ENCODE measurements at regions not wholly inside any gene's neighbourhood (a gene's known extent, or its start where the extent isn't known, plus 50 kb on each side); places are given as distances from the start of the nearest gene placed in this dataset.
"Not testable (repeated sequence)": the region's sequence is repeated elsewhere in the genome, so short reads cannot be mapped to it uniquely, and the experiment has no call there.

- DNase-seq (ENCODE audit: low read depth); H3K4me3 ChIP-seq (ENCODE audit: low read depth, low read length): not testable (repeated sequence)
These were observed 373.3 kb downstream of the SRGAP2C start for GRCh38 chr1:121558034-121558433.

GRCh38 chr1:121558514-121558913 is 373.7 kb downstream of the SRGAP2C start:
- no peak for DNase-seq (ENCODE audit: low read depth)
- no peak overlapping the region for H3K4me3 ChIP-seq (ENCODE audit: low read depth, low read length)
- no peak for TF ChIP-seq CTCF (IDR thresholded peaks at IDR 0.05; ENCODE audit: control insufficient read depth, extremely low read depth, insufficient read depth)

GRCh38 chr1:121566346-121566745 is 381.6 kb downstream of the SRGAP2C start:
- H3K4me3 ChIP-seq (ENCODE audit: low read depth, low read length), result no peak overlapping the region
- TF ChIP-seq CTCF (IDR thresholded peaks at IDR 0.05; ENCODE audit: control insufficient read depth, extremely low read depth, insufficient read depth), result no peak
- DNase-seq (ENCODE audit: low read depth), result no peak

GRCh38 chr1:121569428-121569827 is 384.7 kb downstream of the SRGAP2C start:
- TF ChIP-seq CTCF (IDR thresholded peaks at IDR 0.05; ENCODE audit: control insufficient read depth, extremely low read depth, insufficient read depth), result no peak
- DNase-seq (ENCODE audit: low read depth), result no peak
- no peak overlapping the region for H3K4me3 ChIP-seq (ENCODE audit: low read depth, low read length)

GRCh38 chr1:121573881-121574504 is 389.2 kb downstream of the SRGAP2C start:
- DNase-seq (ENCODE audit: low read depth); H3K4me3 ChIP-seq (ENCODE audit: low read depth, low read length): not testable (repeated sequence)

- not testable (repeated sequence) for H3K4me3 ChIP-seq (ENCODE audit: low read depth, low read length); DNase-seq (ENCODE audit: low read depth)
These were observed 389.7 kb downstream of the SRGAP2C start for GRCh38 chr1:121574505-121574899.

- DNase-seq (ENCODE audit: low read depth); H3K4me3 ChIP-seq (ENCODE audit: low read depth, low read length): not testable (repeated sequence)
These were observed 398.1 kb downstream of the SRGAP2C start for GRCh38 chr1:121582898-121583297.

- no peak for TF ChIP-seq CTCF (IDR thresholded peaks at IDR 0.05; ENCODE audit: control insufficient read depth, extremely low read depth, insufficient read depth)
- no peak for DNase-seq (ENCODE audit: low read depth)
- H3K4me3 ChIP-seq (ENCODE audit: low read depth, low read length), result no peak overlapping the region
These were observed 401.8 kb downstream of the SRGAP2C start for GRCh38 chr1:121586369-121587229.

GRCh38 chr1:121587230-121587569 is 402.4 kb downstream of the SRGAP2C start:
- TF ChIP-seq CTCF (IDR thresholded peaks at IDR 0.05; ENCODE audit: control insufficient read depth, extremely low read depth, insufficient read depth), result no peak
- DNase-seq (ENCODE audit: low read depth), result no peak
- H3K4me3 ChIP-seq (ENCODE audit: low read depth, low read length), result no peak overlapping the region

Measured in LNCaP clone FGC (cell line).